ENCODE measurements at regions not wholly inside any gene's neighbourhood (a gene's known extent, or its start where the extent isn't known, plus 50 kb on each side); places are given as distances from the start of the nearest gene placed in this dataset.
"Not testable (repeated sequence)": the region's sequence is repeated elsewhere in the genome, so short reads cannot be mapped to it uniquely, and the experiment has no call there.

DNA sequence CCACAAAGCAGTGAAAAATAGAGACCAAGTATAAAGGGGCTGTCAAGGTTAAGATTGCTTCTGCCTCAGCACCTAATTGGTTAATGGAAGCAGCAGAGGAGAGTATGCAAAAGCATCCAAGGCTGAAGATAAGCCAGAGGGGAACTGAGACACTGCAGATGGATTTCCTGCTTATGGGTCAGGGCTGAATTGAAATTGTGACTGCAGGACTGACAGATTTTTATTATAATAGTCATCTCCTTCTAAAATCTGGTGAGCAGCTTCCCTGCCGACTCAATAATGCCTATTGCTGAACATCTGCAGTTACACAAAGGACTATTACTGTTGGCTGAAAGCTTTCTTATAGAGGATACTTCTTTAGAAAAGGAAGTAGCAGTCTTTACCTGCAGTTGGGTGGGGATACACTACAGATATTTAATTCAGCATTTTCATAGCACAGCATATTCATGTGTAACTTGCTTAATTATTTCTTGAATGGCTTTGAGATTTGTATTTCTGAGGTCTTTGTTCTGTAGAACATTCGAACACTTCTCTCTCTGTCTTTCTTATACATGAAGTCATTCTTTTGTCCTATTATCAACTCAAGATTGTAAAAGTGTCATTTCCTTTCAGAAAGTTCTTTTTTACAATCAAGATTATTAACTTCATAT lies 363.0 kb upstream of the RIOK2 start:
- DNase-seq, result no peak

DNA sequence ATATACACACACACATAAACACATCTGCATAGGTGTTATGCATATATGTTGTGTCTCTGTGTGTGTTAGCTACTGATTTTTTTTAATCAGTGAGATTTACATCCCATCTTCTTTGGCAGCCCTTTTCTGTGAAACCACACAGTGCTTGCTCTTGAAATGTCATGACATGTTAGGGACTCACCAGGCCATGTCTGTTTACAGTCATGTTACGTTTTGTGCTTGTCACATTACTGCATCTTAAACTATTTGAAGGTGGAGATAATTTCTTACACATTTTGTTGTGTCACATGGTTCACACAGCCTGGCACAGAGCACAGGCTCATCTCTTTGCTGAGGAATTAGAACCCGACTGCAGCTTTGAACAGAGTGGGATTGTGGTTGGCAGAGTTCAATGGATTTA lies 364.4 kb upstream of the RIOK2 start:
- DNase-seq, result no peak

DNA sequence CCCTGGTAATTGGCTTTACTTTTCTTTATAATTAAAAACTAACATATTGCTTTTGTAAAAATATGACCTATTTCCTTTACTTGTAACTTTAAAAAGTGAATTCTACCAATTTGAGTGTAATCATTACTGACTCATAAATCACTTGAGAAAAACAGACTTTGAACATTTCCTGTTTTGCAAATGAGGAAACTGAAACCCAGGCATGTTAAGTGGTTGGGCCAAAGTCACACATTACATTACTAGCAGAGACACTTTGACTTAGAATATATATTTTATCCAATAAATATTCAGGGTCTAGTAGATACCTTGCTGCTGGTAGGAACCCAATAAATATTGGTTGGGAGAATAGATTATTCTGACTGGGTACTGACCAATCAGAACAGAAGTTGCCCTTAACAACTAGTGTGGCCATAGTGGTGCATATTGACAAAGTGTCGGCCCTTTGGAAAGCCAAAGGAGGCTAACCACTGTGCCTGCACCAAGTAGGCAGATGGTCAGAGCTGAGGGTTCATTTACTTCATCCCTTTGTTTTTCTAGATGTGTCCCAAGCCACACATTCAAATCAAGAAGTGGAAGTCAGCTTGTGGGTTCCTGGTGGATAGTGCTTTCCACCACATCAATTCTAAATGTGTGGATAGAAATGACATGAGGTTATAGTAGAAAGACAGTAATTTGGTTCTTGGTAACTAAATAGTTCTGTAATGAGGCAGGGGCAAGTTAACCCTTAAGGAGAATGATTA lies 365.1 kb upstream of the RIOK2 start:
- DNase-seq, result no peak

DNA sequence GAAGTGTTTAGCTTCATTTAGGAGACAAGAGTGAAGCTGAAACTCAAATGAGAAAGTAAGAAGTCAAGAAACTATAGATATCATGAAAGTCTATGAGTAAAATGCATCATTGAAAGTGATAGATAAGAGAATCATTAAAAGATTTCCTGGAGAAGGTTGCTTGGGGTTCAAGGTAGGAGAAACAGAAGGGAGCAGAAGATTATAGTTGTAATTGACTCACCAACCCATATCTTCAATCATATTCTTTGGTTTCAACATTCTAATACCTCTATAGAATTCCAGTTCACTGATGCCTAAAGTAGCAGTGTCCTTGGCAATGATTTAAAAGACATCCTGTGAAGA lies 365.7 kb upstream of the RIOK2 start:
- DNase-seq, result no peak

DNA sequence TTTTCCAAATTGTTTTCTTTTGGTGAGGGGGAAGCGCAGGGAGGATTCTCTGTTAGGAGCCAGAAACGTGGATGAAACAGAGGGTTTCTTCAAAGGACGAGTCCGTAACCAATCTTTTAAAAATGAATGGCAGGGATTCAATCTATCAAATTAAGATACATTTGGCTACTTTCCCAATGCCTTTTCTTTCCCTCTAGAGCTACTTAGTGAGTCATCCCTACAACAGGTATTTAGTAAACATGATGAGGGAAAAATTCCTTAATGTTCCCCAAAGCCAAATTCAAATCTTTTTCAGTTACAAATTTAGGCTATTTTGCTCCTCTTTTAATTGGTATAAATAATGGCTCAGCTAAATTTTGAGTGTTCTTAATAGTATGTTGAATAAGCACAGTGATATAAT lies 366.4 kb upstream of the RIOK2 start:
- DNase-seq, result no peak

DNA sequence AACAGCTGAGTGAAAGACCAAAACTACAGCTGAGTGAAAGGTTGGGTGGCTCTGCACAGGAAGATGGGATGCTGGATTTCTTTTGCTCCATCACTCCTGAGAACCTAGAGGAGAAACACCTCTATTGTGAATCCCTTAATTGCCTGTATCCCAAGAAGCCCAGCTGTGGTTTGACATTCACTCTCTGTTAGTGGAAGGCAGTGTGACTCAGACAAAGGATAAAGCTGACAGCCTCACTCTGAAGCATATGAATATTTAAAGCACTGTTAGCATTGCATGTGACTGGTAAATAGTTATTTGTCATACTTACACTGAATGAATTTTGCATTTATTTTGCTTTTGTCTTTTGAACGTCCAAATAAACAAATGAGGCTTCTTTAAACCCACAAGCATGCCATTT lies 367.1 kb upstream of the RIOK2 start:
- DNase-seq, result no peak

DNA sequence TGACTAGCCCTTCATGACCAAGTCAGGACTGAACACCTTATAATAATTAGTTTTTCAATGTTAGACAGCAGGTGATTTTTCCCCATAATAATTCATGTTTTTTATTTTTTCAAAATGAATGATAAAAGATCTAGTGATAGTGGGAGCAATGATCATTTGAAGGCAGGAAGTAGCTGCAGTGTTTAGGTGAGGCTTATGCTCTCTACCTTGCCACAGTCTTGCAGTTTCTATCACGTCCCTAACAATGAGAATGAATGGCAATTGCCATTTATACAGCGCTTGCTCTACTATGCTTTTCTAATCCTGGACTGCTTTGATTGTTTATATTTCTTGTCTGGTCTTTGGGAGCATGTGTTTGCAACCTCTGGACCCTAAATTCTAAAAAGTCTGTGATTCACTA lies 367.8 kb upstream of the RIOK2 start:
- DNase-seq, result no peak

DNA sequence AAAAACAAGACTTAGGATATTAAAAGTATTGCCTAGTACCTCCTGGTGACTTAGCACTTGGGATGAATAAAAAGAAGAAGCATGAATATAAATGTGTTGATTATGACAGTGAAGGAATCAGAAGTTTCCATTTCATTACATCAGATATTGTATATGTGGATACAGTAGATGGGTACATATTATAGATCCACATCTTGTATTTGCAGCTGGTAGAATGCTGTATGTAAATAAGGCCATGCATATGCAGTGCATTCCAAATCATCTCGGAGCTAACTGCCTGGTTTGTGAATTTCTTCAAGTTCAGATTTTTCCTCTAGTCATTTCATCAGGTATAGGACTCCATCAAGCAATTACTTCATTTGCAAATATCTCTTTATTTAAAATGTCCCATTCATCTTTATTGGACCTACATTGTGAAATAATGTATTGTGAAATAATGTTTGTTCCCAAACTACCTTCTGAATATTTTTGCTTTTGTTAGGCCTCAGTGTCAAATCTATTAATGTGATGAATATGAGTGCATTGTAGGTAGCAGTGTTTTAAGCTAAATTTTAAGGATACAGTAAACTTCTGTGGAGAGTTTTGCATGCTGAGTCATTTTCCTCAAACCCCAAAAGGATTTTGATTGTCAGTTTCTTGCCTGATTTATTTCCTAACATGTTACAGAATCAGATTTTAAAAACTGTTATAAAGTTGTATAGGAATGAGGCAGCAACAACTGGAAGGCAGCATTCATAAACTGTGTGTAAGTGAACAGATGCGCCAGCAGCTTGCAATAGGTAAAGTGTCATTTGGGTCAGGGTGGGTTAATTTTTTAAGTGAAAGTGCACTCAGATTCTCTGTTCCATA lies 370.8 kb upstream of the RIOK2 start:
- DNase-seq, result no peak

DNA sequence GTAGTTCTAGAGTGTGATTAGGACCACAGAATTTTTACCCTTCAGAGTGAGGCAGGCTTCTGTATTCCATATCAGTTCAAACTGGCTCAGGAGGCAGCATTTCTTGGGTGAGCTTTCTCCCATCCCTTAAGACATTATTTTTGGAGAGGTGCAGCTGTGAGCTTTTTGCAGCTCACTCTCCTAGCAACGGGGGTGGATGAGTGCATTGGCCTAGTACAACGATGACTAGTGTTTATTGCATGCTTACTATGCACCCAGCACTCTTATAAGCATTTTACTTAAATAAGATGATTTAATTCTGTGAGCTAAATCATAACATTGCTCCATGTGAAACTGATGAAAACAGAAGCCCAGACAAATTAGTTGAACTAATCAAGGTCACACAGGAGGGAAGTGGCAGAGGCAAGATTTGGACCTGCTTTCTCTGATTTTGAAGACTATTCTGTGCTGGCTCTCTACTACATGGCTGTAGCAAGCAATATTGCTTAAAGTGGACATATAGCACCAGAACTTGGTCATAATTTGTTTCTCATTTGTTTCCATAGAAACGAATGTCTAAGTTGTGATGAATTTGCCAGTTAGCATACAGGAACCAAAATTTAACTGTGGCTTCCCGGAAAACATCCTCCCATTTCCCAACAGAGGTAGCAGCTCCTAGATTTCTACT lies 372.1 kb upstream of the RIOK2 start:
- no peak for DNase-seq

DNA sequence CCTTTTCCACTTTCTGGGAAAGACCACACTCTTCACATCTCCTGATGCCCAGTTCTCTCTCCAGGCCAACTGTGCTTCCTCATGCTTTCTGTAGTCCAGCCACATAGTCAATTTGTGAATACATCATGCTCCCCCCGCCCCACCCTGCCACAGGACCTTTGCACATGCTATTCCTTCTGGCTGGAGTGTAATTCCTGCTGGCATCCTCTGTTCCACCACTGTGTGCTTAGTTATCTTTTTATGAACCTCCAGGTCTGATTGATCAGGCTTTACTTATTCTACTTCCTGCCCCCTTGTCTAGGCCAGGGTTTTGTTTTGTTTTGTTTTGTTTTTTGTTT lies 372.6 kb upstream of the RIOK2 start:
- no peak for DNase-seq

DNA sequence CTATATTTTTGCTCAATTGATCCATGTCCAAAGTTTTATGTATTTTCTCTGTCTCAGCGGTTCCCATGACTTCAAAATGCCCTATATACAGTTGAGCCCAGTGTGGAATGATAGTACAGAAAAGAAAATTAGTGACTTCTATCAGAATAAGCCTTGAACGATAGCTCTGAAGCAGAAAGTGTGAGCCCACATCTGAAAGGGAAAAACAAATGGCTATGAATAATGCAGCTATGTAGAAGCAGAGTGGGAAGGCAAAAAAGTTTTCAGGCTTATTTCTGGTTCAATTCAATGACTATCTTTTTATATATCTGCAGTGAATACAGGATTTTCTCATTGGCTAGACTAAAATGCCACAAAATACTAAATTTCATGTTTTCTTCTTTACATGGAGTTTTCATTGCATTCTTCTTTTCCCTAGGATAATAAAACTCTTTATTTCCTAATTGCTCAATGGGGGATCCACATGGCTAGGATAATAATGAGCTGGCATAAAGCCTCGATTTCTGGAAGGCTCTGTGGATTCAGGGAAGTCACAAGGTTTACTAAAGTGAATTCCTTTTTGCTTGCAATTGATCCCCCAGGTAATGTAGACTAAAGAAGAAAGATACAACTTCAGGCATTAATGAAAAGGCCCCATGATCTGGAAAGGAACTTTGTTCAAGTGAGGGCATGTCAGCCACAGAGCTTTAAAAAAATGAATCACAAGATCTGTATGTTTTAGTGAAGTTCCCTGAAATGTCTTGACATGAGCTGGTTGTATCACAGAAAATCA lies 377.0 kb upstream of the RIOK2 start:
- no peak for DNase-seq

DNA sequence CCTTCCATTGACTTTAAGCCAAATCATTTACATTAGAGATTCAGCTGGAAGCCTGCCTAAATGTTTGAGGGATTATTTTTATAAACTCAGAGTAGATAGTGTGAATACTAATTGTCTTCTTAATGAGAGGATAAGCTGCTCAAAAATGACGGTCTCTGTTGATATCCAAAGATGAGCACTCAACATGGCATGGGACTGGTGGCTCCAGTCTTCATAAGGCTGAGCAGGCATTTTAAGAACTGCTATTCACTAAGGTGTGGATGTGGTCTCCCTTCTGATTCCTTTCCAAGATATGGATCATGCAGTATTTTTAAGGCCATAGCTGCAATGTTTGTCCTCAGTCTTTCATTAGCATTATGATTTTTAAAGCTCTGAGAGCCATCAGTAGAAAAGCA lies 377.5 kb upstream of the RIOK2 start:
- DNase-seq, result no peak

DNA sequence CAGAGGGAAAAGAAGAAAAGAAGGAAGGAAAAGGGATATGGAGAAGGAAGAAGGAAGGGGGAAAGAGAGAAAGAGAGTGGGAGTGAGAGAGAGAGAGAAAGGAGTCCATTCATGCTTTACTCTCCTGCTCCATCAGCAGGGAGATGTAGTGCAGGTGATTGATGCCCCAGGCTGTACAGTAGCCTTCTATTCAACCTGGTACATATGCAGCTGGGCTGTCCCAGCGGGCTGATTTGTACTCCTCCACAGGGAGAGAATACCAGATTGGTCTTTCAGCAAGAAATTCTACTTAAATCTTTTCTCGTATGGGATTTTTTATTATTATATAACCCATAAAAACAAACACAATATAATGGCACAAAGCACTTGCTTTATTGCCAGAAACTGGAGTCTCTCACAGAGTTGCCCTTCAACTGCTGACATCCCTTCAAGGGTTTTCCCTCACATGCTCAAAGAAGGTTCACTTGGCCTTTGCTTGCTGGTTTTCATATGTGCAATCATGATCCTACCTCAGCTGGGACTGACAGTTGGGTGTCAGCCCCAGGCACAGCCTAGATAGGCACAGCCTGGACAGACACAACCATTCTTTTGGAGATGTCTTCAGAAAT lies 380.1 kb upstream of the RIOK2 start:
- DNase-seq, result no peak

DNA sequence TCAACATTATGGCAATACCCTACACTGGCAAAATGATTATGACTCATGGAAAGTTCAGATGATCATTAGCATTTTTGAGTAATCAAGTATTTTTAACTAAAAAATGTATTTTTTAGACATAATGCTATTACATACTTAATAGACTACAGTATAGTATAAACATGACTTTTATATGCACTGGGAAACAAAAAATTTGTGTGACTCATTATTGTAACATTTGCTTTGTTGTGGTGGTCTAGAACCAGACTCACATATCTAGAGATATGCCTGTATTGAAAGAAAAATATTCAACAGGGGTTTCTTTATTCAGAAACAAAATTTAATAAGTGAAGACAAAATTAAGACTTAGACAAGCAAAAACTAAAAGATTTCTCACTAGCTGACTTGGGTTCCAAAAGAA lies 385.3 kb upstream of the RIOK2 start:
- no peak for DNase-seq

DNA sequence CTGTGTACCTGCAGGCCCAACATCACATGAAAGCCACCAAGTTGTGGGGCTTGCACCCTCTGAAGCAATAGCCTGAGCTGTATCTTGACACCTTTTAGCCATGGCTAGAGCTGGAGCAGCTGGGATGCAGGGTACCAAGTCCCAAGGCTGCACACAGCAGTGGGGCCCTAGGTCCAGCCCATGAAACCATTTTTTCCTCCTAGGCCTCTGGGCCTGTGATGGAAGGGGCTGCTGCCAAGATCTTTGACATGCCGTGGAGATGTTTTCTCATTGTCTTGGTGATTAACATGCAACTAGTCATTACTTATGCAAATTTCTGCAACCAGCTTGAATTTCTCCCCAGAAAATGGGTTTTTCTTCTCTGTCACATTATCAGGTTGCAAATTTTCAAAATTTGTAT lies 387.2 kb upstream of the RIOK2 start:
- DNase-seq, result no peak

DNA sequence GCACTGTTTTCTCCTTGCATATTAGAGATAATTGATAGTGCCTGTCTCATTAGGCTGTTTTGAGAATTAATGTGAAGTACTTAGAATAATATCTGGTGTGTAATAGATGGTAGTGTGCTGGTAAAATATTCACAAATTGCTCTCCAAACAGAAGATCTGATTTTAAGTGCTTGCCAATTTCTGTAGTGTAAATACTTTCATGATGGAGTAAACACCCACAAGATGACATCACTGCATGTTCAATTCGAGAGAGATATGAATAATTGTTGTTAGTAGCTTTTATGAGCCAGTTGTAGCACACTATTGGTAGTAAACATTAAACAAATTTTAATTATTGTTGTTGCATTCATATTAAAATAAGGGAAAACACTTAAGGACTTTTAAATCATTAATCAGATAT lies 392.3 kb upstream of the RIOK2 start:
- no peak for DNase-seq

DNA sequence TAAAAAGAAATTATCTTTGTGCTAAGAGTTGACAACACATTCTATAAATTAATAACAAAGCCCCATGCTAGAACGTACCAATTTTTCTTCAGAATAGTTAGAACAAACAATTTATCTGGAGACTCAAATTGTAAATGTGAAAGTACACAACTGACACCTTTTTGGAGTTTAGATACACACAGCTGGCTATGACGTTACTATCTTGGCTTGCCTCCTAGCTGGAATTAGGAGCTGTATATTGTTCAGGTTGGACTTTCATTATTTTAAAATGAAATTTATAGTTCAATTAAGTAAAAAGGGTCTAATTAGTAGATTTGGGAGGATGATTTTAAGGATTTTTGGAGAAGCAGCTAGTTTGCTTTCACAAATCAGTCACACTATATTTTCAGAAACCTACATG lies 393.9 kb upstream of the RIOK2 start:
- no peak for DNase-seq

DNA sequence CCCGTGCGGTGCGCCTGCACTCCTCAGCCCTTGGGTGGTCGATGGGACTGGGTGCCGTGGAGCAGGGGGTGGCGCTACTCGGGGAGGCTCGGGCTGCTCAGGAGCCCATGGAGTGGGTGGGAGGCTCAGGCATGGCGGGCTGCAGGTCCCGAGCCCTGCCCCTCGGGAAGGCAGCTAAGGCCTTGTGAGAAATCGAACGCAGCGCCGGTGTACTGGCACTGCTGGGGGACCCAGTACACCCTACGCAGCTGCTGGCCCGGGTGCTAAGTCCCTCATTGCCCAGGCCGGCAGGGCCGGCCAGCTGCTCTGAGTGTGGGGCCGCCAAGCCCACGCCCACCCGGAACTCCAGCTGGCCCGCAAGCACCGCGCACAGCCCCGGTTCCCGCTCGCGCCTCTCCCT lies 396.9 kb upstream of the RIOK2 start:
- DNase-seq, result not testable (repeated sequence)

DNA sequence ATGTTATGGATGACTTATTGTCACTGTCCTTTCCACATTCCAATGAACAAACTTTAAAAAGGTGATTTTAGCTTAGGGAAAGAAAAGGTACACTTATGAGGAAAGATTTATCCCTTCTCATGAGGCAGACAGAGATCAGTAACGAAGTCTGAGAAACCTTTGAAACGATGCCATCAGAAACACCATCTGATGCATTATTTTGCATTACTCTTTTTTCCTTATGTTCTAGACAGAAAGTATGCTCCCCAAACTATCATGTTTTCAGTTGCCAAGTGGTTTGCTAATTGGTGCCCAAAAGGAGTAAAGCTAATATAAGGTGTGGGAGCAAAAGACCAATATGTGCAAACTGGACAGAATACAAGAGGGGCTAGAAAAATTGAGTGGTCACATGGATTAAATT lies 397.7 kb upstream of the RIOK2 start:
- no peak for DNase-seq

DNA sequence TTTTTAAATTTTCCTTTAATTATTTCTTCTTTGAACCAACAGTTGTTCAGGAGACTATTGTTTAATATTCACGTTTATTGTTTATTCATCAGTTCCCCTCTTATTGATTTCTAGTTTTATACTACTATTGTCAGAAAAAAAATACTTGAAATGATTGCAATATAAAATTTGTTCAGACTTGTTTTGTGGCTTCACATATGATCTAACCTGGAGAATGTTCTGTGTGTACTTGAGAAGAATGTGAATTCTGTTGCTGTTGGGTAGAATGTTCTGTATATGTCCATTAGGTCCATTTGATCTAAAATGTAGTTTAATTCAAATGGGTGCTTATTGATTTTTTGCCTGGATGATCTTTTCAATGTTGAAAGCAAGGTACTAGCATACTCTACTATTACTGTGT lies 408.7 kb upstream of the RIOK2 start:
- DNase-seq, result no peak

DNA sequence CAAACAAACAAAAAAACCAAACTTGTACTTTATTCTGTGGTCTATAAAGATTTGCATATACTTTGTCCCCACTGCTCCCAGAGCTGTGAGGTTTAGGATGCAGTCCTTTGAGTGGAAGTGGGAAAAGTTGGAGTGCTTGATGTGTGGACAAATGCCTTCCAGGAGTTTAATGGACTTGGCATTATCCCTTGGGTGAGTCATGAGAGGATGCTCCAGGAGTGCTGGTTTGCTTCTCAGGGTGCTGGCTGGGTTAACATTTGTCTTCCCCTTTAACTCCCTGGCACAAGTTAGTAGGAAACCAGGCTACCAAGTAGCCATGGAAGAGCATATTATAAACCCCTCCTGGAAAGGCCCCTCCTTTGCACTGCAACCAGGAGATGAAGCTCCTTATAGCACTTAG lies 417.4 kb upstream of the RIOK2 start:
- no peak for DNase-seq

DNA sequence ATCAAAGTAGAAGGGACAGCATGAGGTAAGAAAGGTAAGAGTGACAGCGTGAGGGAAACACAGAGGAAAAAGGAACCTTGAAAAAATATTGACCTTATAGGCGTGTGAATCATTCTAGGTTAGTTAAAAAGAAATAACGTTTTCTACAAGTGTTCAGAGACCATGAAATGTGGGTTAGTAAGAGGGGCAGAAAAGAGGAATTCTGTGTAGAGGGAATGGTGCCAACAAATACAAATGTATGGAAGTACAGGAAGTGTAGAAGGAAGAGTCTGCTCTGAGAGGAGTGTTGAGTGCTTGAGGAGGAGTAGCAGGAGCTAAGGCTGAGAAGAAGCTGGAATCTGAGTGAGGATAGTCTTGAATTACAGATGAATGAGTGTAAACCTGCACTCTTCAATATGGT lies 418.6 kb upstream of the RIOK2 start:
- DNase-seq, result no peak

DNA sequence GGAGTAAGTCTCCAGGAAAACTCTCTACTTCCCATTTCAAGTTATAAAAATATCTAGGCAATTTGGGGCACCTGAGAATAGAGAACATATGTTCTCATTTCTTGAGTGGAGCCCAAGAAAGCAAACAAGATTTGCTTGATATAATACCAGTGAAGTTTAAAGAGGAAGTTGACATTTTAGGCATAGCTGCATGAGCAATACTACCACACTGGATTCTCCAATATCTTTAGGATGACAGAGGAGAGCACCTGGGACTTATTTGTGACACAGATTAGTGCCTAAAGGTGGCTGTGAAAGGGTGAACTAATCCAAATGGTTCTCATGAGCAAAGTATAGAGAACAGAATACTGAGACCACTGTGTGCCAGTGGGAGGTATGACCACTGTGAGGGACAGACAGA lies 423.5 kb upstream of the RIOK2 start:
- peak; percentile 4 for DNase-seq

Measured in OCI-M1 (cell line).